Calu3 (cell line): ENCODE measurements at regions not wholly inside any gene's neighbourhood (a gene's known extent, or its start where the extent isn't known, plus 50 kb on each side); places are given as distances from the start of the nearest gene placed in this dataset.
"Not testable (repeated sequence)": the region's sequence is repeated elsewhere in the genome, so short reads cannot be mapped to it uniquely, and the experiment has no call there.

ENCODE experiments used
- BruUV-seq: library from RNA; stranded (reverse); fragments of 400-500 nt; replicated peaks from 2 replicates; lab custom pipeline; 2021; lab: Mats Ljungman, UMichigan
- CTCF ChIA-PET: fragments of 300-600 bp; sonication (Branson Sonifier 250); formaldehyde crosslinking; loops from one replicate; lab custom pipeline; 2022; ENCODE audit warnings: antibody characterized with exemption; lab: Charles Lee
- DNase-seq: peaks from one replicate; pipeline ENCODE4 v3.0.0; 2022
- H3K27ac Mint-ChIP-seq: one replicate; pipeline ENCODE4 v1.8.0; 2022; ENCODE audit warnings: mixed read lengths; ENCODE audit not compliant: unreplicated experiment
- H3K27me3 Mint-ChIP-seq: one replicate; pipeline ENCODE4 v1.8.0; 2022; ENCODE audit warnings: mixed read lengths; ENCODE audit not compliant: unreplicated experiment
- H3K36me3 Mint-ChIP-seq: one replicate; pipeline ENCODE4 v1.8.0; 2022; ENCODE audit warnings: mild to moderate bottlenecking, moderate library complexity, mixed read lengths; ENCODE audit not compliant: insufficient read depth, unreplicated experiment
- H3K4me1 Mint-ChIP-seq: one replicate; pipeline ENCODE4 v1.8.0; 2022; ENCODE audit warnings: mild to moderate bottlenecking, low read depth, mixed read lengths; ENCODE audit not compliant: unreplicated experiment
- H3K4me3 Mint-ChIP-seq: one replicate; pipeline ENCODE4 v1.8.0; 2022; ENCODE audit warnings: mild to moderate bottlenecking, low read depth, moderate library complexity, mixed read lengths; ENCODE audit not compliant: unreplicated experiment
- H3K9me3 Mint-ChIP-seq: one replicate; pipeline ENCODE4 v1.8.0; 2022; ENCODE audit warnings: low read depth, mixed read lengths; ENCODE audit not compliant: unreplicated experiment
- CTCF ChIP-seq: fragments of 200-600 bp; IDR thresholded peaks from one replicate; pipeline ENCODE4 v1.8.0; 2022; ENCODE audit warnings: antibody characterized with exemption; ENCODE audit not compliant: unreplicated experiment
- intact Hi-C: fragments of 100-400 bp; cut with micrococcal nuclease; formaldehyde crosslinking; loops from one replicate; pipeline ENCODE4 v1.10.0; 2022; ENCODE audit not compliant: unreplicated experiment

DNA sequence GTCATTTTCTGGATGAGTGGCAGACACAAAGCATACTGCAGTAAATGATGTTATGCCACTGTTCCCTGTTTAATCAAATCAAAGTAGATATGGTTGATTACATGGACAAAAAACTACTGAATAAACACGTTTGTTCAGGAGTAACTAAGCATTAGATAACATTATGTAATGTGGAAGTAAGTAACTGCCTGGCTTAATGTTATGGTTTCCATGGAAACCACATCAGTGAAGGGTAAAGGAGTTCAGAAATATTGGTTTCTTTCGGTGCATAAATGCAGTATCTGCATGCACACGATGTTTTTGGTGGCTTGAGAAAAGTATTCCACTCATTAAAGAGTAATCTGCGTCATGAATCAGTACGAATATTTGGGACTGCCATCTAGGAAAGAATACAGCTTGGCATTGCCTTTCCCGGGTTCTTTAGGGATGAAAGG, 131.3 kb upstream of the PRKCQ start:
- H3K9me3 Mint-ChIP-seq: no peaks in the 10 kb centered on the region
- no peak for TF ChIP-seq CTCF
- no peaks in the 10 kb centered on the region for H3K36me3 Mint-ChIP-seq
- no peaks in the 10 kb centered on the region for H3K27me3 Mint-ChIP-seq
- CTCF ChIA-PET: no interaction called here
- no peak overlapping the region for H3K4me3 Mint-ChIP-seq
- H3K27ac Mint-ChIP-seq: no peak overlapping the region
- intact Hi-C loops: no loop called here
- DNase-seq: no peak
- no TSS peak for BruUV-seq
- H3K4me1 Mint-ChIP-seq: peaks cover 12% of the 10 kb centered on the region

DNA sequence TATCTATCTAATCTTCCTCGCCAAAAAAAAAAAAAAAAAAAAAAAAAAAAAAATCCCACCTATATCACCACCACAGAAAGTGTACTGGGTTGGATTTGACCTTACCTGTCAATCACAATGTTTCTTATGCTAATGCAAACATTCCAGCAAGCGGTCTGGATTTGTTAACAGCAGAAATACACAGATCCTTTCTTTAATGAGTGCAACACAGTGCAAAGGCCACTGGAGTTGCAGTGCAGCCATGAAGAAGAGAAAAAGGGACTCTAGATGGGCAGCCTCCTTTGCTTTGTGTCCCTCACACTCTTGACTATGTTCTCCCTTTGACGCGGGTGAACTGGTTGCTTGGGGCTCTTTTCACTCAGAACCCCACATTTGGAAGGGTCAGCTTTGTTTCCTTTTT, 127.3 kb upstream of the PRKCQ start:
- DNase-seq: no peak
- Mint-ChIP-seq H3K9me3 (no peaks in the 10 kb centered on the region), H3K4me3 (no peak overlapping the region), H3K36me3 (no peaks in the 10 kb centered on the region), H3K27ac (no peak overlapping the region), H3K27me3 (no peaks in the 10 kb centered on the region), H3K4me1 (peaks cover 12% of the 10 kb centered on the region)
- CTCF ChIA-PET: no interaction called here
- intact Hi-C loops: no loop called here
- TF ChIP-seq CTCF: no peak
- BruUV-seq: no TSS peak

DNA sequence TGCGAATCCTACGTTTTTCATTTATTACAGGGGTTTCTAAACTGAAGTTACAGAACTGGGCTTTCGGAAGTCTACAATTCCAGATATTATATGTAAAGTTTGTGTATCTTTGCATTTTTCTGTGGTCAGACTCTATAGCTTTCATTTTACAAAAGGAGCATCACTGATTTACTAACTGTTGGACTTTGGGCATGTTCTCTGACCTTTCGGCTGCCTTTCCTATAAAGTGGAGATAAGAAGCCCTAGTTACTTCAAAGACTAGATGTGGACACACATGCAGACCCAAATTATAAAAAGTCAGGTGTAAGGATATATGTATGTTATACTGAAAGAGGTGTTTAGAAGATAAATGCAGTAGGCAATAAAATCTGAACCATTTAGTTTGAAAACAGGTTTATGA, 126.6 kb upstream of the PRKCQ start:
- DNase-seq: no peak
- intact Hi-C loops: no loop called here
- no TSS peak for BruUV-seq
- Mint-ChIP-seq H3K36me3 (no peaks in the 10 kb centered on the region), H3K27ac (no peak overlapping the region), H3K4me1 (peaks cover 10% of the 10 kb centered on the region), H3K9me3 (no peaks in the 10 kb centered on the region), H3K4me3 (no peak overlapping the region), H3K27me3 (no peaks in the 10 kb centered on the region)
- no peak for TF ChIP-seq CTCF
- CTCF ChIA-PET: no interaction called here

- CTCF ChIA-PET: interaction anchor here (0.6 kb wide), 1 partner anchor 359 kb away, joined by 4 read pairs; no protein-coding TSS in a partner anchor
- H3K36me3 Mint-ChIP-seq: no peaks in the 10 kb centered on the region
These were observed 124.8 kb upstream of the PRKCQ start for GRCh38 chr10:6704896-6705295.

GRCh38 chr10:6702833-6703232, 122.8 kb upstream of the PRKCQ start:
- H3K9me3 Mint-ChIP-seq, H3K4me3 Mint-ChIP-seq, intact Hi-C loops, BruUV-seq, H3K36me3 Mint-ChIP-seq, H3K27me3 Mint-ChIP-seq, DNase-seq, H3K4me1 Mint-ChIP-seq, CTCF ChIA-PET, H3K27ac Mint-ChIP-seq: not testable (repeated sequence)

More at GRCh38 chr10:6704896-6705295, 124.8 kb upstream of the PRKCQ start:
- H3K4me1 Mint-ChIP-seq: no peaks in the 10 kb centered on the region
- no peak for DNase-seq
- H3K4me3 Mint-ChIP-seq: no peak overlapping the region
- intact Hi-C loops: no loop called here
- BruUV-seq: no TSS peak
- H3K9me3 Mint-ChIP-seq: no peaks in the 10 kb centered on the region
- H3K27me3 Mint-ChIP-seq: no peaks in the 10 kb centered on the region
- no peak overlapping the region for H3K27ac Mint-ChIP-seq
- no peak for TF ChIP-seq CTCF
